Bone marrow (tissue), 2 donors: ENCODE measurements at regions not wholly inside any gene's neighbourhood (a gene's known extent, or its start where the extent isn't known, plus 50 kb on each side); places are given as distances from the start of the nearest gene placed in this dataset.

ENCODE experiments used
- DNase-seq, 2 donors: peaks; one replicate each; lab custom pipeline; 2025; lab: John Stamatoyannopoulos, UW

GRCh38 chr18:25724121-25724520 is 366.3 kb downstream of the SS18 start:
- no peak for DNase-seq

GRCh38 chr18:25713103-25713502 is 361.1 kb upstream of the ZNF521 start:
- no peak for DNase-seq

- DNase-seq, result no peak
Observed at GRCh38 chr18:25710981-25711380, 359.0 kb upstream of the ZNF521 start.

GRCh38 chr18:25705650-25706049 is 353.7 kb upstream of the ZNF521 start:
- DNase-seq, result no peak

- DNase-seq, result no peak
Observed at GRCh38 chr18:25704494-25704893, 352.5 kb upstream of the ZNF521 start.

GRCh38 chr18:25704071-25704470 is 352.1 kb upstream of the ZNF521 start:
- DNase-seq, result no peak

- DNase-seq, result no peak
Observed at GRCh38 chr18:25701821-25702220, 349.9 kb upstream of the ZNF521 start.

GRCh38 chr18:25686960-25687500 is 335.1 kb upstream of the ZNF521 start:
- DNase-seq, result no peak

GRCh38 chr18:25685088-25685487 is 333.1 kb upstream of the ZNF521 start:
- no peak for DNase-seq

- DNase-seq, result no peak
Observed at GRCh38 chr18:25679491-25679890, 327.5 kb upstream of the ZNF521 start.

GRCh38 chr18:25678221-25678620 is 326.3 kb upstream of the ZNF521 start:
- no peak for DNase-seq

- no peak for DNase-seq
Observed at GRCh38 chr18:25675123-25675850, 323.3 kb upstream of the ZNF521 start.

GRCh38 chr18:25674183-25674582 is 322.2 kb upstream of the ZNF521 start:
- DNase-seq, result no peak

- no peak for DNase-seq
Observed at GRCh38 chr18:25672490-25672889, 320.5 kb upstream of the ZNF521 start.

GRCh38 chr18:25669741-25670140 is 317.8 kb upstream of the ZNF521 start:
- DNase-seq, result no peak

- no peak for DNase-seq
Observed at GRCh38 chr18:25662272-25662671, 310.3 kb upstream of the ZNF521 start.

- no peak for DNase-seq
Observed at GRCh38 chr18:25661831-25662230, 309.9 kb upstream of the ZNF521 start.

- no peak for DNase-seq
Observed at GRCh38 chr18:25659541-25659940, 307.6 kb upstream of the ZNF521 start.

GRCh38 chr18:25658476-25658875 is 306.5 kb upstream of the ZNF521 start:
- no peak for DNase-seq

GRCh38 chr18:25651553-25651952 is 299.6 kb upstream of the ZNF521 start:
- no peak for DNase-seq

- DNase-seq, result no peak
Observed at GRCh38 chr18:25650201-25650941, 298.4 kb upstream of the ZNF521 start.

- no peak for DNase-seq
Observed at GRCh38 chr18:25648716-25649260, 296.8 kb upstream of the ZNF521 start.

GRCh38 chr18:25647404-25647803 is 295.4 kb upstream of the ZNF521 start:
- DNase-seq, result no peak
